GM12864 (cell line): ENCODE measurements at regions not wholly inside any gene's neighbourhood (a gene's known extent, or its start where the extent isn't known, plus 50 kb on each side); places are given as distances from the start of the nearest gene placed in this dataset.

Experiments used
- DNase-seq: peaks from one replicate; pipeline ENCODE4 v3.0.0-alpha.2; 2011; ENCODE audit warnings: low read depth
- H3K4me3 ChIP-seq: 2 replicates; pipeline ENCODE4 v1.5.1; 2011; ENCODE audit warnings: mild to moderate bottlenecking, low read depth, low read length, control low read depth
- TF ChIP-seq, protein P1 (sequence below): IDR thresholded peaks from 2 replicates; pipeline ENCODE4 v1.5.1; 2011; ENCODE audit warnings: low read depth, mild to moderate bottlenecking, moderate library complexity, low read length, control low read depth, inconsistent platforms; ENCODE audit errors: missing control alignments

DNA sequence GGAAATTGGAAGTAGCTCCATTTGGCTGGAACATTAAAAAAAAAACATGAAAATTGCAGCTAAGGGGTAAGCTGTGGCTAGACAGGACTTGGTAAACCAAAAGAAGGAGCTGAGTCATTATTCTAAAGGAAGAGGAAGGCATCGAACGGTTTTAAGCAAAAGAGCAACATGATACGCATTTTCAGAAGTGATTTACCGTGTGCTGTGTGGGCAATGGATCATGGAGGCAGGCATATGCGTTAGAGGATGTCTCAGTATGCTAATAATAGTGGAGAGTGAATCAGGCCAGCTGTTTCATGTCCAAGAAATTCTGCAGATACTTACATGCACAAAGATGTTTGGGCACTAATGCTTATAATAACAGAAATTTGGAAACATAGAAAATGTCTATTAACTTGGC lies 409.1 kb upstream of the ATP11B start:
- no peak overlapping the region for H3K4me3 ChIP-seq
- DNase-seq: no peak
- TF ChIP-seq, protein P1, sequence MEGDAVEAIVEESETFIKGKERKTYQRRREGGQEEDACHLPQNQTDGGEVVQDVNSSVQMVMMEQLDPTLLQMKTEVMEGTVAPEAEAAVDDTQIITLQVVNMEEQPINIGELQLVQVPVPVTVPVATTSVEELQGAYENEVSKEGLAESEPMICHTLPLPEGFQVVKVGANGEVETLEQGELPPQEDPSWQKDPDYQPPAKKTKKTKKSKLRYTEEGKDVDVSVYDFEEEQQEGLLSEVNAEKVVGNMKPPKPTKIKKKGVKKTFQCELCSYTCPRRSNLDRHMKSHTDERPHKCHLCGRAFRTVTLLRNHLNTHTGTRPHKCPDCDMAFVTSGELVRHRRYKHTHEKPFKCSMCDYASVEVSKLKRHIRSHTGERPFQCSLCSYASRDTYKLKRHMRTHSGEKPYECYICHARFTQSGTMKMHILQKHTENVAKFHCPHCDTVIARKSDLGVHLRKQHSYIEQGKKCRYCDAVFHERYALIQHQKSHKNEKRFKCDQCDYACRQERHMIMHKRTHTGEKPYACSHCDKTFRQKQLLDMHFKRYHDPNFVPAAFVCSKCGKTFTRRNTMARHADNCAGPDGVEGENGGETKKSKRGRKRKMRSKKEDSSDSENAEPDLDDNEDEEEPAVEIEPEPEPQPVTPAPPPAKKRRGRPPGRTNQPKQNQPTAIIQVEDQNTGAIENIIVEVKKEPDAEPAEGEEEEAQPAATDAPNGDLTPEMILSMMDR: no peak

DNA sequence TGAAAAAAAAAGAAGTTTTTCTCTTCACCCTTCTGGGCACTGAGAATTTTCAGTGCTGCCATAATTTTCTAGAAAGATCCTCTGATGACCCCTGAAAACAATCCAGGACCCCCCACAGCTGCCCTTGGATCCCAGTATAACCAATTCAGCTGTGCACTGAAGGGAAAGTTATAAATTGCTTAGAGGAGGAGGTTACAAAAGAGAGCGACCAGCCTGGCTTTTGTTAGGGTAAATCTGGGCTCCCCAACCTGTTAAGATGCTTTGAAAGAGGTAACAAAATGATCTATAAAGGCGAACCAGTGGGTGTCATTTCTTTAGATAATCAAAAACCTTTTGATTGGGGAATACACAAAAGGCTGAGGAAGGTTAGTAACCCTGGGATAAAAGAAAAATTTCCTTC lies 407.9 kb upstream of the ATP11B start:
- TF ChIP-seq, protein P1: no peak
- no peak for DNase-seq
- no peak overlapping the region for H3K4me3 ChIP-seq

DNA sequence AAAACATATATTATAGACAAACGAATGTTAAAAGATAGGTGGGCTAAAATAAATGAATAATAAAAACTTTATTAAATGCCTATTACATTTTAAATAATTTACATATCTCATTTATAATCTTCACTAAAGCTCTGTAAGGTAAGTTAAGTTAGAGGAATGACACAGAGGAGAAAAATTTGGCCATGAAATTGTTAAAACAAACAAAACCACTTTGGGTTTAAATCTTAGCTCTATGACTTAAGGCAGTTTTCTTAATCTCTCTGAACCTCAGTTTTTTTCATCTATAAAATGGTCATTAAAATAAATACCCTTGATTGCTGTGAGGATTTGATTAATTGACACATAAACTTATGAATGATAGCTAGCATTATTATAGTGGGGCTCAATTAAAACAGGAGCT lies 404.8 kb upstream of the ATP11B start:
- DNase-seq: no peak
- H3K4me3 ChIP-seq: no peak overlapping the region
- TF ChIP-seq, protein P1: no peak

DNA sequence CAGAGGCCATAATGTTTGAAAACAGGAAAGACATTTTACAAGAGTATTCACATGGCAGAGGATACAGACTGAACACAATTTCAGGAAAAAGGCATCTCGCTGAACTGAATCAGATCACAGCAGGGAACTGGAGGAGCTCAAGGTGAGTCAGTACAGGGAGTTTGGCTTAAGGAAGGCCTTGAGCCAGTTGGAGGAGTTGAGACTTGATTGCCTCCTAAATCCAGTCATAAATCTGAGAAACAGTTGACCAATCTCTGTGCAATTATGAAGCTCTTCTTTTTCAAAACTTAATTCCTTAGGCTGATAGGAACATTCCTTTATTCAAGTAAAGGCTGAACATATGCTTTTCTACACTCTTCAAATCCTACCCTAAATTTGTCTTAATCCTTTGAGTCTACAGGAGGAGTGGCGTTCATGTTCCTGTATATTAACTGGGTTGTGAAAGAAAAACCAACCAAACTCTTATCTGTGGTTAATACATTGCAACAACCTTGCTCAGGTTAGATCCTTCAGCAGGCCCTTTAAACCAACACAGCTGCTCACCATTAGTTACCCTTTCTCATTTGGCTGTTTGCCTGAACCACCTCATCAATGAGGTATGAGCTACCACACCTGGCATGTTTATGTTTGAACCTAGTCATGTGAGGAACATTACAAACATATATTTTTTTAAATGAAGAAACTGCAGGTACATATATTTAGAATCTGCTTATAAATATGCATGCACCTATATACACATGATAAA lies 404.1 kb upstream of the ATP11B start:
- TF ChIP-seq, protein P1: no peak
- no peak overlapping the region for H3K4me3 ChIP-seq
- no peak for DNase-seq

DNA sequence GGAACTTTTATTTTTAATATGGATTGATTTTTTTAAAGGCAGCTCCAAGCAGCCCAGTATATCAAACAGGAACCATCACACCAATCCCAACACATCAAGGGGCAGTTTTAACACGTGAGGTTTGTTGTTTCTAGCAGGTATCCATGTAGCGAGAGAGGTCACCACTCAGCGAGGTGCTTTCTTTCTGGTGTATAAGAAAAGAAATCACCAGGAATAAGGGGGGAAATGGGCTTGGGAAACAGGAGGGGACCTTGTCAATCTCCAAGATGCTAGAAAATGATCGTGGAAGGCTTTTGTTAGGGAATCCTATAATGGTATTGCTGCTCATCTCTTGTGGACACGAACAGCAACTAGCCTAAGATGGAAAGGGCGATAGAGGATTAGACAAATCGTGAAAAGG lies 402.9 kb upstream of the ATP11B start:
- TF ChIP-seq, protein P1: no peak
- H3K4me3 ChIP-seq: no peak overlapping the region
- DNase-seq: no peak

DNA sequence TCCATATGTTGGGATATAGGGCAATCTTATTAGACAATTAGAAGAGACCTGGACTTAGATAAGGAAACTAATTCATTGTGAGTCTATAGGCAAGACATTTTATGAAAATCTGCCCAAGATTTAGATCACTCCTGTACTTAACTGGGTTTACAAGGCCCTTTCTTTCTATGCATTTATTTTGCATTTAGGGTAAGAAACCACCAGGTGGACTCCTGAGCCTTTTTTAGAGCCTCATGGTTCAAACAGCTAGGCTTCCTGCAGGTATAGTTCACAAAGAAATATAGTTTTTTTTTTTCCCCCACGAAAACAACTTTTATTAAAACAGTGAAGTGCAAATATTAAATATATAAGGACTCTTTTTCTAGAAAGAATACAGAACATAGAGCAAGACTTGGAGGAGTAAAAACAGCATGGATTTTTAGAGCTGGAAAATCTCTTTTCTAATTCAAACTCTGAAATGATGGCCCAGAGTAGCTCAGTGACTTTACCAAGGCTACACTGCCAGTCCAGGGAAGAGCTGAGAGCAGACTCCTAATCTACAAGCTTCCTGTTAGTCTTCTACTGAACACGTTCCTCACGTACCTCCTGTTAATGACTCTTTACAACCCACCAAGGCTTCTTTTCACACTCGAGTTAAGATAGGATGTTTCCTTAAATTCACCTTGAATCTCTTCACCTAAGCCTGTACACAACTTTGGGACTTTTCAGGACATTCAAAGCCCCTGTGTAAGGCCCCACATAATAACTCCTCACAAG lies 400.9 kb upstream of the ATP11B start:
- DNase-seq: no peak
- no peak overlapping the region for H3K4me3 ChIP-seq
- TF ChIP-seq, protein P1: peak; percentile 15

DNA sequence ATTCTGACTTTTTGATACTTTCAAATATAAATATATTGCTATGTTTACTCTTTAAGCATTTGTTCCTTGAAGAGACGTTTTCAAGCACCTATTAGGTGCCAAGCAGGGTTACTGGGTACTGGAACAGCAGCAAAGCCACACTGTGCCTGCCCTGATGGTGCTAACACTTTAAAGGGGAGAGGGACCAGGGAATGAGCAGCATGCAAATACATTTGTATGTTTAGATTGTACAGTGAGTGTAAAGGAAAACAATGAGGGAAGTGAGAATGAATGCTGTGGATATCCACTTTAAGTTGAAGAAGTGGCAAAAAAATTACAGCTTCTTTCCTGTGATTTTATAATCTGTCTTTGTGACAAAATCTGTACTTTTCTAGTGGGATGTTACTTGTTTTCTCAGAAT lies 400.2 kb upstream of the ATP11B start:
- DNase-seq: no peak

More for the DNA sequence above, 400.2 kb upstream of the ATP11B start:
- no peak overlapping the region for H3K4me3 ChIP-seq
- TF ChIP-seq, protein P1: no peak
